Stomach (tissue), 8 donors: ENCODE measurements at regions not wholly inside any gene's neighbourhood (a gene's known extent, or its start where the extent isn't known, plus 50 kb on each side); places are given as distances from the start of the nearest gene placed in this dataset.

ENCODE experiments used
- DNase-seq, 2 donors: peaks; one replicate each; pipeline versions ENCODE4 v3.0.0 to v3.0.0-alpha.2; 2013 to 2019
- H3K27ac ChIP-seq, 5 donors: fragments of 200-600 bp in 4 of 5; sonication (generic) in 4 of 5; one replicate each; pipeline ENCODE4 v1.5.1; 2013 to 2019; ENCODE audit warnings: mild to moderate bottlenecking in 1 of 5, moderate library complexity in 1 of 5
- H3K27me3 ChIP-seq, 3 donors: fragments of 200-600 bp; sonication (generic); one replicate each; pipeline ENCODE4 v1.5.1; 2017 to 2019; ENCODE audit warnings: mixed run types in 1 of 3
- H3K36me3 ChIP-seq, 4 donors: fragments of 200-600 bp; sonication (generic); 1 replicate in 3 of 4; 2 replicates in 1 of 4; pipeline ENCODE4 v1.5.1; 2016 to 2019
- H3K4me1 ChIP-seq, 4 donors: fragments of 200-600 bp; sonication (generic); one replicate each; pipeline ENCODE4 v1.5.1; 2016 to 2019
- H3K4me3 ChIP-seq, 4 donors: fragments of 200-600 bp; sonication (generic) in 3 of 4; one replicate each; pipeline ENCODE4 v1.5.1; 2016 to 2019; ENCODE audit warnings: mild to moderate bottlenecking in 1 of 4
- H3K9me3 ChIP-seq, 4 donors: fragments of 200-600 bp; sonication (generic); one replicate each; pipeline ENCODE4 v1.5.1; 2016 to 2019
- CTCF ChIP-seq, 7 experiments: fragments of 450-650 bp in 4 of 7; fragments of 200-600 bp in 3 of 7; sonication (generic) in 3 of 7; IDR thresholded peaks; one replicate each; pipeline ENCODE4 v1.5.1; 2016 to 2019; ENCODE audit warnings: antibody characterized with exemption in 7 of 7, control low read depth in 2 of 7, mild to moderate bottlenecking in 1 of 7
- EP300 ChIP-seq: sonication (generic); formaldehyde crosslinking; IDR thresholded peaks from one replicate; pipeline ENCODE4 v1.6.1; 2017; ENCODE audit warnings: antibody characterized with exemption
- POLR2A ChIP-seq, 4 donors: fragments of 450-650 bp; IDR thresholded peaks; one replicate each; pipeline ENCODE4 v1.6.1; 2016; ENCODE audit warnings: antibody characterized with exemption in 4 of 4, control low read depth in 2 of 4, mild to moderate bottlenecking in 1 of 4, moderate library complexity in 1 of 4
- POLR2AphosphoS5 ChIP-seq, 3 donors: sonication (generic); formaldehyde crosslinking; IDR thresholded peaks; one replicate each; pipeline ENCODE4 v1.6.1; 2016; ENCODE audit warnings: antibody characterized with exemption in 3 of 3
- WGBS, 5 donors: extraction: QIAGEN DNeasy Blood & Tissue Kit in 3 of 5; methylation state at CpG; one replicate each; pipeline versions ENCODE4 v1.1.5 to v1.1.7; 2013 to 2018; 5-methylcytosine and 5-hydroxymethylcytosine counted together
- intact Hi-C: fragments of 100-400 bp; cut with DNase I; formaldehyde crosslinking; loops from one replicate; pipeline ENCODE4 v1.15.1; 2023; ENCODE audit warnings: low total_unique reads
- donor health status: healthy with polysubstance abuse.
- donor health status: Bipolar disorder and iron deficiency.
- donor health status: healthy.

DNA sequence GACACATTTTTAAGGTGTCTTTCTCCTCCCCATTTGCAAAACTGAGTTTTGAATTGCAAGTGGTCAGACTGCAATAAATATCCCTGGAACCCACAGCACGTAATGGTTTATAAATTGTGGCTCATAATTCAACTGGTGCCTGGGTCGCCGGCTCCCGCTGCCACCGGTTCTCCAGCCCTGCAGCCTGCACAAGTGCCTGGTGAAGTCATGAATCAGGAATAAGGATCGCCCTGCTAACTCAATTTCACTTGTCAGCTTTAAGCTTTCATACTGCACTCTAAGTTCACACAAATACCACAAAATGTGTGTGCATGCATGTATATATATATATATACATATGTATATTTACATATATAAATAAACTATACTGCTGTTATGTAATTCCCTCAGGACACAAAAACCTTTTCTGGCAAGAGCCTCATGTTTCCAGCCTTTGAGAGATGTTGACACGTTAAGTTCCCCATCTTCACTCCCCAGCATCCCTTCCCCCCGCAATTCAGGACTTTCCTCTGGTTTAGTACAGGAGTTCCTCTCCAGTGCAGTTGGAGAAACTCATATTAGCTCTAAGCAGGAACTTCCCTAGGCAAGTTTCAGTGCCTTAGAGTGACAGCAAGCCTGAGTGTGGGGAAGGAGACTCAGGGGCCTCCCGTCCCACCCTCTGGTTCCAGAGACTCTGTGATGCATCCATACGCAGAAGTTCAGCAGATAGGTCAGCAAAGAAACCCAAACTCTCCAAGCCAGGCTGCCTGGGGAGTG is 129.2 kb upstream of the UNC5B start:
- WGBS, 5 donors: 77 to 85% (median 82%) methylated on average over 10 of the region's 10 CpGs
- Histone ChIP-seq H3K27me3 (peaks cover 0 to 24% (median 0%) of the 10 kb centered on the region in 3 donors), H3K4me1 (no peaks in the 10 kb centered on the region), H3K9me3 (no peaks in the 10 kb centered on the region), H3K36me3 (no peaks in the 10 kb centered on the region), H3K4me3 (no peak overlapping the region), H3K27ac (no peak overlapping the region)
- intact Hi-C loops: no loop called here
- DNase-seq: peak; percentile 1 to 5
- TF ChIP-seq POLR2AphosphoS5 (IDR thresholded peaks at IDR 0.05) (no peak), EP300 (no peak)

DNA sequence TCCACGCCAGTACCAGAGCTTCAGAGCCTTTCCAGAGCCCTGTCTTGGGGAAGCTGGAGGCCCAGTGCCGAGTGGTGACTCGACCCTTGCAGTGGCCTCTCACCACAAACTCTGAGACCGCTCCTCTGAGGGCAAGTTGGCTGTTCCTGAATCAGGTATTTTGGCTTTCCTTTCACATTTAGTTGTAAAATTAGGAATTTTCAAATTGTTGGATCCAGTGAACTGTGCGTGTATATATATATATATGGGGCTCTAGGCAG is 128.7 kb upstream of the UNC5B start:
- TF ChIP-seq EP300 (no peak), POLR2A (IDR thresholded peaks at IDR 0.05) (no peak), POLR2AphosphoS5 (IDR thresholded peaks at IDR 0.05) (no peak), CTCF (IDR thresholded peaks at IDR 0.05) (no peak)
- DNase-seq: peak in 1 of 2 donors; percentile 7
- Histone ChIP-seq H3K9me3 (no peaks in the 10 kb centered on the region), H3K27ac (no peak overlapping the region), H3K27me3 (peaks cover 0 to 24% (median 0%) of the 10 kb centered on the region in 3 donors), H3K4me1 (no peaks in the 10 kb centered on the region), H3K36me3 (no peaks in the 10 kb centered on the region), H3K4me3 (no peak overlapping the region)
- 67 to 85% (median 76%) methylated on average over 5 of the region's 5 CpGs for WGBS, 5 donors
- intact Hi-C loops: no loop called here

DNA sequence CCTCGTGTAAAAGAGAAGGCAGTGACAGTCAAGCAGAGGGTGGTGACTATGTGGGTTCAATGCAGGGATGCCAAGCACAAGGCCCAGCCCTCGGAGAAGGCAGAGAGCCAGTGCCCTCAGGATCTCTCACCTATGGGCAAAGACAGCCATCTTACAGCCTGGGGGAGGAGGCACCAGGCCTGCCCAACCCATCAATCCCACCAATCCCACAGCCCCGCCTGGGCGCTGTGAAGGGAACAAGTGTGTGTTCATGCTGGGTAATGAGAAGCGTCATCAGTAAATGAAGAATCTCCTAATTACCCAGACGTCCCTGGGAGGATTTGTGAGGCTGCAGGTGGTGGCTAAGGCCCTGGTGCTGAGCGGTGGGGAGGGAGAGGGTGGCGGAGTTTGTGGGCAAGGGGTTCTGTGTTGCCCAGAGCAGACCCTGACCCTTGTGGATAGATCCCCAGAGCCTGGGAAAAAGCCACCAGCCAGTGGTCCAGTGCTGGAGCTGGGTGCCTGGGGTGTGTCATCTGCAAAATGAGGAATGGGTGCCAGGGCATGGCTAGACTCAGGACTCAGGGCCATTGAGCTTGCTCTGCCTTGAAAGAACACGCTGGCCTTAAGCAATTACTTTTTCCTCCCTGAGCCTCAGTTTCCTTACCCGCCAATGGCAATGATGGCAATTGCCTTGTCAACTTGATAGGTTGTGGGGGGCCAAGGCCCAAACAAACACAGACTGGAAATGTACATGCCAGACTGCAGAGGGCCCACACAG is 128.1 kb upstream of the UNC5B start:
- TF ChIP-seq EP300: no peak
- TF ChIP-seq POLR2AphosphoS5 (IDR thresholded peaks at IDR 0.05): no peak
- TF ChIP-seq POLR2A (IDR thresholded peaks at IDR 0.05): no peak
- no peak for TF ChIP-seq CTCF (IDR thresholded peaks at IDR 0.05)
- WGBS, 5 donors: 80 to 90% (median 82%) methylated on average over 10 of the region's 10 CpGs
- intact Hi-C loops: no loop called here
- no peaks in the 10 kb centered on the region for H3K4me1 ChIP-seq
- H3K4me3 ChIP-seq: no peak overlapping the region
- DNase-seq: peak; percentile 1 to 22
- H3K27me3 ChIP-seq: peaks cover 0 to 24% (median 0%) of the 10 kb centered on the region in 3 donors
- H3K36me3 ChIP-seq: no peaks in the 10 kb centered on the region
- H3K9me3 ChIP-seq: no peaks in the 10 kb centered on the region
- no peak overlapping the region for H3K27ac ChIP-seq

- TF ChIP-seq CTCF (IDR thresholded peaks at IDR 0.05): no peak
- no peak for TF ChIP-seq POLR2A (IDR thresholded peaks at IDR 0.05)
- TF ChIP-seq POLR2AphosphoS5 (IDR thresholded peaks at IDR 0.05): no peak
- TF ChIP-seq EP300: no peak
- Histone ChIP-seq H3K27me3 (peaks cover 0 to 24% (median 0%) of the 10 kb centered on the region in 3 donors), H3K27ac (no peak overlapping the region), H3K4me1 (no peaks in the 10 kb centered on the region), H3K4me3 (no peak overlapping the region), H3K9me3 (no peaks in the 10 kb centered on the region), H3K36me3 (no peaks in the 10 kb centered on the region)
- WGBS, 5 donors: 73 to 88% (median 83%) methylated on average over 2 of the region's 2 CpGs
- intact Hi-C loops: no loop called here
- DNase-seq: peak in 1 of 2 donors; percentile 0
Measured at GRCh38 chr10:71084818-71085126, 127.6 kb upstream of the UNC5B start.
